Sigmoid colon (tissue), 4 donors: ENCODE measurements at regions not wholly inside any gene's neighbourhood (a gene's known extent, or its start where the extent isn't known, plus 50 kb on each side); places are given as distances from the start of the nearest gene placed in this dataset.

Experiments used
- POLR2A ChIP-seq, 2 donors: fragments of 450-650 bp; IDR thresholded peaks; one replicate each; pipeline ENCODE4 v1.6.1; 2016; ENCODE audit warnings: antibody characterized with exemption in 2 of 2, mild to moderate bottlenecking in 2 of 2, moderate library complexity in 2 of 2
- POLR2AphosphoS5 ChIP-seq, 4 donors: sonication (generic); formaldehyde crosslinking; IDR thresholded peaks; one replicate each; pipeline ENCODE4 v1.6.1; 2017; ENCODE audit warnings: antibody characterized with exemption in 4 of 4

DNA sequence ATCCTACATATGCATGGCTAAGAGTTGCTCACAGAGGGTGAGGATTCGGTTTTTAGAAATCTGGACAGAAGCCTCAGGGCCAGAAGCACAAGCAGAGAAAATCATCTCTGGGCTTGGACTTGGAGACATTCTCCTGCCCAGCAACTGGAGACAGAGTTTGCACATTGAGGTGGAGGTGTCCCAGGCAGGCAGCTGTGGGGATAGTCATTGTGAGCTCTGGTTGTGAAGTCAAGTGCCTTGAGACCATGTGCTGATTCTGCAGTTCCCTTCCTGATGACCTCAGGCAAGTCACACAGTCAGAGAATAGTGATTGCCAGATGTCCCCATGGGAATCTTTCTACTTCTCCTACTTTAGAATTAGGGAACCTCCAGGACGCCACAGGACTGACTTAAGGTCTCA is 108.4 kb upstream of the LDAH start:
- no peak for TF ChIP-seq POLR2AphosphoS5 (IDR thresholded peaks at IDR 0.05)
- no peak for TF ChIP-seq POLR2A (IDR thresholded peaks at IDR 0.05)
